CD4-positive, alpha-beta T cell treated with Interleukin-21 for 1 hour (primary cell): ENCODE measurements at regions not wholly inside any gene's neighbourhood (a gene's known extent, or its start where the extent isn't known, plus 50 kb on each side); places are given as distances from the start of the nearest gene placed in this dataset.
"Not testable (repeated sequence)": the region's sequence is repeated elsewhere in the genome, so short reads cannot be mapped to it uniquely, and the experiment has no call there.

Source experiments
- DNase-seq: peaks from one replicate; pipeline ENCODE4 v3.0.0-alpha.2; 2020

GRCh38 chr11:19617696-19618523, 94.7 kb upstream of the NAV2 start:
- no peak for DNase-seq

- no peak for DNase-seq
Measured at GRCh38 chr11:19615341-19616183, 97.1 kb upstream of the NAV2 start.

DNA sequence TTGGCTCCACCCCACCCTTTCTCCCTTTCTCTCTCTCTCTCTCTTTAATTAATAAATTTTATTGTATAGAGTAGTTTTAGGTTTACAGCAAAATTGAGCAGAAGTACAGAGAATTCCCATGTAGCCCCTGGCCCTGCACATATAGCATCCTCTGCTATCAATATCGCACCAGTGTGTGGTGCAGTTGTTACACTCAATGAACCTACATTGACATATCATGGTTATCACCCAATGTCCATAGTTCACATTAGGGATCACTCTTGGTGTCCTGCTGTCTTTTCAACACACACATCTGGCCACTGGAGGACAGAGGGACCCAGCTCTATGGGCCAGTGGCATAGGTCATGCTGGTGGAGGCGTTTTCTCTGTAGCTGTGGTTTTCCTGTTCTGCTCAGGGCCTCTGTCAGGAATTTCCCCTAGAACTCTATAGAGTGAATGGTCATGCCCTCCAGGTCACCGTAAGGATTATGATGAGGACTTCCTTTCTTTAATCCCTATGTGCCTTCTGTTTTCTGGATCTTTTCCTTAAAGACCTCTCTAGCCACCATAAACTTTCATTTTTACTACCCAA, 98.2 kb upstream of the NAV2 start:
- DNase-seq: no peak

- DNase-seq: not testable (repeated sequence)
Measured at GRCh38 chr11:19612025-19612424, 100.6 kb upstream of the NAV2 start.

DNA sequence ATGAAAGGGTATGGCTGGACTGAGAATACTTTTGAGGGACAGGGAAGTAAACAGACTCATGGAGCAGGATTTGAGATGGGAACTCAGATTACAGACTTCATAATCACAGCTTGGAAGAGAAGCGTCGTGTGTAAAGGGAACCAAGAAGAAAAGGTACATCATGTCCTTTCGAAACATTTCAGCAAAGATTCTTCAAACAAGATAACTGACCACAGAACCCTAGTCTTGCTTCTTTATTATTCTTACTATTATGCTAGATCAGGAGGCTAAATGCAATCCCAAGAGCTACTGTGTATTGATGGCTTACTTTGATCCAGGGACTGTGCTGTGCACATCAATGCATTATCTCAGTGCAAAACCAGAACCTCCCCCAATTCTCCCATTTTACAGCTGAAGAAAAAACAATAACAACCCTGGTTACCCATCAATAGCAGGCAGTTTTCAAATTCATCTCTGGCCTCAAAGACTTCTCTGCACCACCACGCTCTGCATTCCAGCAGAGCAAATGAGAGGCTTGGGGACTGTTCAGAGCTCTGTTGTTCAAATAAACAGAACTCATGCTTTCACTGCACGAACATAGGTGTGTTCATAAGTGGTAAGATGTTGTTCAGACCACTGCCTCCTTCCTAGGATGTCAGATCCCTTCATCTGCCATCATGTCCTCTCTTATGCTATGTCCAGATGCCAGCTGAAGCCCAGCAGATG, 104.8 kb upstream of the NAV2 start:
- DNase-seq: no peak

GRCh38 chr11:19606856-19607655, 105.6 kb upstream of the NAV2 start:
- no peak for DNase-seq

GRCh38 chr11:19605520-19606371, 106.9 kb upstream of the NAV2 start:
- no peak for DNase-seq

- no peak for DNase-seq
Measured at GRCh38 chr11:19604679-19605375, 107.8 kb upstream of the NAV2 start.

DNA sequence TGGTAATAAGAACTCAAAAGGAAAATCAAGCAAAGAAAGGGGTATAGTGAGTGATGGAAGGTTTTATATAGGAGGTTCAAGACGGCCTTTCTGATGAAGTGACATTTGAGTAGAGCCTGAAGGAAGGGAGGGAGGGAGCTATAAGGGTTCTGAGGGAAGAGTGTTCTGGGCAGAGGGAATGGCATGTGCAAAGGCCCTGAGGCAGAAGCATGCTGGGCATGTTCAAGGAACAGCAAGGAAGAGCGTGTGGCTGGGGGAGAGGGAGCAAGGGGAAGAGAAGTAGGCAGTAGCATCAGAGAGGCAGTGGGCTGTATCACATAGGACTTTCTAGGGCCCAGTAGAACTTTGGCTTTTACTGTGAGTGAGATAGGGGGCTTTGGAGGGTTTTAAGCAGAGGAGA, 108.9 kb upstream of the NAV2 start:
- no peak for DNase-seq

- no peak for DNase-seq
Measured at GRCh38 chr11:19602891-19603290, 109.7 kb upstream of the NAV2 start.

GRCh38 chr11:19602406-19602805, 110.2 kb upstream of the NAV2 start:
- DNase-seq: no peak

GRCh38 chr11:19601235-19601634, 111.4 kb upstream of the NAV2 start:
- no peak for DNase-seq

GRCh38 chr11:19599681-19600080, 113.0 kb upstream of the NAV2 start:
- DNase-seq: no peak

- DNase-seq: no peak
Measured at GRCh38 chr11:19598876-19599486, 113.7 kb upstream of the NAV2 start.

DNA sequence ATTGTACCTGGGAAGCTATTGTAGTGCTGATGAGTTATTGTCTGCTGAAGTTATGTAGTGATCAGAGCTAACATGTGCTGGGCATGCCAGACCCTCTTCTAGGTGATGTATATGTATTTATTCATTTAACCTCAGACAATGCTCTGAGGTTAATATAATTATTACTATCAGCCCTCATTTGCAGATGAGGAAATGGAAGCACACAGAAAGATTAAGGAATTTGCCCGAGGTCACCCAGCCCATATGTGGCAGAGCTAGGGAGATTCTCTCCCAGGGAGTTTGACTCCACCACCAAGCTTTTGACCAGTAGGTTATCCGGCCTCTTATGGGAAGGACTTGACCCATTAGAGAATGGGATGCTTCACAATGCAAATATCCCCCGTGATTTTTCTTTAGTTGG, 114.2 kb upstream of the NAV2 start:
- DNase-seq: no peak

DNA sequence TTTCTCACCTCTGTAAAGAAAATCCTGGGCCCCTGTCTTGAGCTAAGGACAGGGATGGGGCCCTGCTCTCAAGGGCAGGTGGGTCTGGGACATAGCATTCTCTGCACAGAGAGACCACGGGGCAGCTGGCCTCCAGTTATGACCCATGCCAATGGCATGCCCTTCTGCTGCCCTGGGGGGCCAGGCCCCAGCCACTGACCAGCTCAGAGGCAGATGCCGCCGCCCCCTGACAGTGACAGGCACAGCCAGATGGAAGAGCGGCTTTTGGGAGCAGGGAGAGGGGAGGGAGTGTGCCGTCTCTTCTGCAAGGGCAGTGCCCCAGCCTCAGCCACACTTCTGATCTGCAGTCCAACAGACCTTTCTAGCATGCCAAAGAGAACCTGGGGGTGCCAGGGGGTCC, 114.8 kb upstream of the NAV2 start:
- no peak for DNase-seq

DNA sequence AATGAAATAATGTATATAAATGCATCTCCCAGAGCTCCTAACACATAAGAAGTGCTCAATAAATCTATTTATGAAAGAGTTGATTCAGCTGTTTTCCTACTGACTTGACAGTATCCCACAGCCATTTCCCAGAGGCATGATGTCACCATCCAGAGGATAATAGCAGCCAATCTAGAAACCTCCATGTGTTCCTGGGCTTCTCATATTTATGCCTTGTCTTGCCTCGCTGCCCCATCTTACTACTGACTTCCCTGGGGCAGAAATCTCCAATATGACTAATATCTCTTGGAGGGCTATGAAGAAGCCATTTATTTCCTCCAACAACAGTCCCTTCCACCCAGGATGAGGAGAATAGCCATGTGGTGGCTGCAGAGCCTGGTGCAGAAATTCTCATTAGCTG, 115.4 kb upstream of the NAV2 start:
- no peak for DNase-seq

GRCh38 chr11:19595840-19596751, 116.5 kb upstream of the NAV2 start:
- no peak for DNase-seq

GRCh38 chr11:19595499-19595839, 117.2 kb upstream of the NAV2 start:
- no peak for DNase-seq
